ENCODE measurements at regions not wholly inside any gene's neighbourhood (a gene's known extent, or its start where the extent isn't known, plus 50 kb on each side); places are given as distances from the start of the nearest gene placed in this dataset.

GRCh38 chr13:47499358-47500150 is 501.5 kb downstream of the SUCLA2 start:
- Histone ChIP-seq H3K9me1 (ENCODE audit: control insufficient read depth, extremely low read depth, insufficient read depth, low read length) (no peaks in the 10 kb centered on the region), H3K4me1 (ENCODE audit: control insufficient read depth, extremely low read depth, insufficient read depth, low read length) (peaks cover 7% of the 10 kb centered on the region), H3K4me2 (ENCODE audit: control insufficient read depth, extremely low read depth, insufficient read depth, low read depth, low read length) (peak overlapping the region; percentile 59), H3K9me3 (ENCODE audit: control insufficient read depth, low read depth, low read length) (no peaks in the 10 kb centered on the region), H3K27me3 (ENCODE audit: control insufficient read depth, extremely low read depth, insufficient read depth, low read length) (no peaks in the 10 kb centered on the region), H3K4me3 (ENCODE audit: control insufficient read depth in 2 of 3, extremely low read depth in 1 of 3, insufficient read depth in 2 of 3, low read depth in 1 of 3, low read length in 3 of 3) (no peak overlapping the region), H4K20me1 (ENCODE audit: control insufficient read depth, extremely low read depth, insufficient read depth, low read length) (no peaks in the 10 kb centered on the region), H3K36me3 (ENCODE audit: control insufficient read depth in 2 of 2, extremely low read depth in 1 of 2, insufficient read depth in 2 of 2, low read length in 2 of 2) (no peaks in the 10 kb centered on the region), H2AFZ (ENCODE audit: control insufficient read depth, low read length) (no peak overlapping the region), H3K9ac (ENCODE audit: control insufficient read depth, extremely low read depth, insufficient read depth, low read length) (no peak overlapping the region), H3K27ac (ENCODE audit: control insufficient read depth, insufficient read depth, low read length) (no peak overlapping the region), H3K79me2 (ENCODE audit: control insufficient read depth, insufficient read depth, low read length) (no peaks in the 10 kb centered on the region)
- no peak for DNase-seq (ENCODE audit: low read depth, low spot score)
- TF ChIP-seq CTCF (optimal IDR thresholded peaks at IDR 0.05 in 1 of 3, IDR thresholded peaks at IDR 0.05 in 1 of 3, conservative IDR thresholded peaks at IDR 0.05 in 1 of 3; ENCODE audit: extremely low read depth in 1 of 3, insufficient read depth in 2 of 3, low read length in 3 of 3) (no peak), EZH2 (IDR thresholded peaks at IDR 0.05; ENCODE audit: low read length) (no peak)
- FAIRE-seq = peak; percentile 55
- dilution Hi-C loops (cut with MboI; ENCODE audit: extremely low pct_ligation_motif_present, low sequenced_read_pairs) = no loop called here

- H3K27me3 ChIP-seq (ENCODE audit: control insufficient read depth, extremely low read depth, insufficient read depth, low read length) = no peaks in the 10 kb centered on the region
- H3K79me2 ChIP-seq (ENCODE audit: control insufficient read depth, insufficient read depth, low read length) = no peaks in the 10 kb centered on the region
- H2AFZ ChIP-seq (ENCODE audit: control insufficient read depth, low read length) = peak overlapping the region; percentile 64
- H3K9me3 ChIP-seq (ENCODE audit: control insufficient read depth, low read depth, low read length) = no peaks in the 10 kb centered on the region
- H3K4me1 ChIP-seq (ENCODE audit: control insufficient read depth, extremely low read depth, insufficient read depth, low read length) = peaks cover 20% of the 10 kb centered on the region
- TF ChIP-seq CTCF (optimal IDR thresholded peaks at IDR 0.05 in 1 of 3, IDR thresholded peaks at IDR 0.05 in 1 of 3, conservative IDR thresholded peaks at IDR 0.05 in 1 of 3; ENCODE audit: extremely low read depth in 1 of 3, insufficient read depth in 2 of 3, low read length in 3 of 3) (no peak), EZH2 (IDR thresholded peaks at IDR 0.05; ENCODE audit: low read length) (no peak)
- no peaks in the 10 kb centered on the region for H3K9me1 ChIP-seq (ENCODE audit: control insufficient read depth, extremely low read depth, insufficient read depth, low read length)
- DNase-seq (ENCODE audit: low read depth, low spot score) = no peak
- H4K20me1 ChIP-seq (ENCODE audit: control insufficient read depth, extremely low read depth, insufficient read depth, low read length) = no peaks in the 10 kb centered on the region
- dilution Hi-C loops (cut with MboI; ENCODE audit: extremely low pct_ligation_motif_present, low sequenced_read_pairs) = no loop called here
- H3K36me3 ChIP-seq (ENCODE audit: control insufficient read depth in 2 of 2, extremely low read depth in 1 of 2, insufficient read depth in 2 of 2, low read length in 2 of 2) = no peaks in the 10 kb centered on the region
- H3K4me3 ChIP-seq (ENCODE audit: control insufficient read depth in 2 of 3, extremely low read depth in 1 of 3, insufficient read depth in 2 of 3, low read depth in 1 of 3, low read length in 3 of 3) = no peak overlapping the region
- FAIRE-seq = peak; percentile 64
- H3K4me2 ChIP-seq (ENCODE audit: control insufficient read depth, extremely low read depth, insufficient read depth, low read depth, low read length) = peak overlapping the region; percentile 37
- H3K9ac ChIP-seq (ENCODE audit: control insufficient read depth, extremely low read depth, insufficient read depth, low read length) = no peak overlapping the region
- H3K27ac ChIP-seq (ENCODE audit: control insufficient read depth, insufficient read depth, low read length) = no peak overlapping the region
Measured at GRCh38 chr13:47484548-47484947, 516.5 kb downstream of the SUCLA2 start.
